ENCODE measurements at regions not wholly inside any gene's neighbourhood (a gene's known extent, or its start where the extent isn't known, plus 50 kb on each side); places are given as distances from the start of the nearest gene placed in this dataset.

DNA sequence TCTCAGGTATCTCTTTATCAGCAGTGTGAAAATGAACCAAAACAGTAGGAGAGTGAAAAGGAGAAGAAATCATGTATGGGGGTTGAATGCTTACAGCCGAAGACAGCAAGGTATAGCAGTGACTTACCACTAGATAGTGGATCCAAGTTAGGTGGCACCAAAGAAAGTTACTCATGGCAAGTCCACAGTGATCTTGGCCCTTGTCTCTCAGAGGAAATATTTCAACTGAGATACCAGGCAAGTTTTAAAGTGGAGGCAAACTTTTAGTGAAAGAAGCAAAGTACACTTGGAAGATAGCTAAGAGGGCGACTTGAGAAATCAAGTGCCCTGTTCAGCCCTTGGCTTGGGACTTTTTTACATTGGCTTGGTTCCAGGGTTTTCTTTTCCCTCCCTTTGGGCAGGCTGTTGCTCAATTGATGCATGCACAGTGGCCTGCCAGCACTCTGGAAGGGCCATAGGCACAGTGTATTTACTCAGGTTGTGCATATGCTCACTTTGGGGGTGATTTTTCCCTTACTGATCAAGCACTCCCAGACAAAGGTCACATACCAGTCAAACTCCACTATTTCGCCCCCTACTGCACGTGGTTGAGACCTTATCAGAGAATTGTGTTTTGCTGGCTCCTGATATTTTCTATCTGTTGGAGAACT is 329.5 kb upstream of the KHDRBS2 start:
- H3K27ac Mint-ChIP-seq = no peak overlapping the region
- H3K9me3 Mint-ChIP-seq = peaks cover 0 to 10% (median 3%) of the 10 kb centered on the region in 3 donors
- no peak overlapping the region for H3K4me3 Mint-ChIP-seq
- peaks cover 3% of the 10 kb centered on the region for H3K36me3 Mint-ChIP-seq
- peaks cover 0 to 6% (median 0%) of the 10 kb centered on the region in 3 donors for H3K4me1 Mint-ChIP-seq
- peaks cover 1% of the 10 kb centered on the region for H3K27me3 Mint-ChIP-seq

DNA sequence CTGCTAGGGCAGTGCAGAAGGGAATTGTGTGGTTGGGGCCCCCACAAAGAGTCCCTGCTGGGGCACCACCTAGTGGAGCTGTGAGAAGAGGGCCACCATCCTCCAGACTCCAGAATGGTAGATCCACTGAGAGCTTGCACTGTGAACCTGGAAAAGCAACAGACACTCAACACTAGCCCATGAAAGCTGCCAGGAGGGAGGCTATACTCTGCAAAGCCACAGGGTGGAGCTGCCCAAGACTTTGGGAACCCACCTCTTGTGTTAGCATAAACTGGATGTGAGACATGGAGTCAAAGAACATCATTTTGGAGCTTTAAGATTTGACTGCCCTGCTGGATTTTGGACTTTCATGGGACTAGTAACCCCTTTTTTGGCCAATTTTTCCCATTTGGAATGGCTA is 328.4 kb upstream of the KHDRBS2 start:
- Mint-ChIP-seq H3K4me1 (peaks cover 0 to 8% (median 0%) of the 10 kb centered on the region in 3 donors), H3K9me3 (peaks cover 0 to 14% (median 3%) of the 10 kb centered on the region in 3 donors), H3K36me3 (peaks cover 3% of the 10 kb centered on the region), H3K27ac (no peak overlapping the region), H3K4me3 (no peak overlapping the region), H3K27me3 (peaks cover 1% of the 10 kb centered on the region)

DNA sequence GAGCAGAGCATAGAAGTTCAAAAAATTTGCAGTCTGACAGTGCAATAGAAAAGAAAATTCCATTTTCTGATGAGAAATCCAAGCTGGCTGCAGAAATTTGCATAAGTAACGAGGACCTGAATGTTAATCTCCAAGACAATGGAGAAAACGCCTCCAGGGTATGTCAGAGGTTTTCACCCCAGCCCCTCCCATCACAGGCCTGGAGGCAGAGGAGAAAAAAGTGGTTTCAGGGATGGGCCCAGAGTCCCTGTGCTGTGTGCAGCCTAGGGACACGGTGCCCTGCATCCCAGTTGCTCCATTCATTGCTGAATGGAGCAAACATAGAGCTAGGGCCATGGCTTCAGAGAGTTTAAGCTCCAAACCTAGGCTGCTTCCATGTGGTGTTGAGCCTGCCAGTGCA is 327.9 kb upstream of the KHDRBS2 start:
- Mint-ChIP-seq H3K9me3 (peaks cover 0 to 14% (median 3%) of the 10 kb centered on the region in 3 donors), H3K36me3 (peaks cover 3% of the 10 kb centered on the region), H3K27me3 (peaks cover 1% of the 10 kb centered on the region), H3K4me1 (peaks cover 0 to 8% (median 0%) of the 10 kb centered on the region in 3 donors), H3K4me3 (no peak overlapping the region), H3K27ac (no peak overlapping the region)

DNA sequence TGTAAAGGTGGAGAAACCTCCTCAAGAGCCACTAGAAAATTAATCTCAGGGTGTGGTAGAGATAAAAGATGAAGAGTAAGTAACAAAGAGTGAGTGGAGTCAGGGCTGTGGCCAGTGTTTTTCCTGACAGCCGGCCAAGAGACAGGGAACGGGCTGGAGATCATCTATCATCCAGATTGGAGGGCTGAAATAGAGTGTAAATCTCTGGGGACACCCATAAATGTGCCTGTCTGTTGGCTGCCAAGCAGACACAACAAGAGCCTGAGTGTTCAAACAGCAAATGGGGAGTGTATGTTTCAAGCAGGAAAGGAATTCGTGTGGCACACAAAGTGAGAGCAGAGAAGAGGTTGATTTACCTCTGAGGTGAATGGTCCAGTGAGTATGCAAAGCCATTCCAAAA is 326.4 kb upstream of the KHDRBS2 start:
- H3K9me3 Mint-ChIP-seq = peaks cover 0 to 14% (median 3%) of the 10 kb centered on the region in 3 donors

DNA sequence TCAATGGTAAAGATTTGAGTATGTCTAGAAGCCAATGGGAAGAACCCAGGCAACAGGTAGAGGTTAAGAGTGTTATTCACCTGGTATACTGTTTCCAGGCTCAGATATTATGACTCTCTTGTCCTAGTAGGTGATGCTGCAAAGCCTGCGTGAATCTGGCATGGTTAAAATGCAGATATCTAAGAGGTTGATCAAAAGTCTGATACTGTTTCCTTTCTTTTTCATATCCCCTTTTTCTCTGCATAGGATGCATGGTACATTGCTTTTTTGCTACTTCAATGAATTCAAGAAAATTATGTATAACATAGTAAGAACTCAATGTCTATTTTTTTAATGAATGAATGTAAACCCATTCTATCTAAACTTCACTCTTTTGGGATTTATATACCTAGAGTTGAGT is 284.3 kb upstream of the KHDRBS2 start:
- Mint-ChIP-seq H3K27me3 (no peaks in the 10 kb centered on the region), H3K4me3 (no peak overlapping the region), H3K9me3 (peaks cover 0 to 1% (median 0%) of the 10 kb centered on the region in 3 donors), H3K36me3 (no peaks in the 10 kb centered on the region), H3K4me1 (peaks cover 7 to 15% (median 10%) of the 10 kb centered on the region in 3 donors), H3K27ac (peak overlapping the region in 1 of 3 donors; percentile 57)

More for the DNA sequence above, 326.4 kb upstream of the KHDRBS2 start:
- no peak overlapping the region for H3K27ac Mint-ChIP-seq
- peaks cover 0 to 8% (median 0%) of the 10 kb centered on the region in 3 donors for H3K4me1 Mint-ChIP-seq
- H3K27me3 Mint-ChIP-seq = no peaks in the 10 kb centered on the region
- no peak overlapping the region for H3K4me3 Mint-ChIP-seq
- H3K36me3 Mint-ChIP-seq = peaks cover 3% of the 10 kb centered on the region

DNA sequence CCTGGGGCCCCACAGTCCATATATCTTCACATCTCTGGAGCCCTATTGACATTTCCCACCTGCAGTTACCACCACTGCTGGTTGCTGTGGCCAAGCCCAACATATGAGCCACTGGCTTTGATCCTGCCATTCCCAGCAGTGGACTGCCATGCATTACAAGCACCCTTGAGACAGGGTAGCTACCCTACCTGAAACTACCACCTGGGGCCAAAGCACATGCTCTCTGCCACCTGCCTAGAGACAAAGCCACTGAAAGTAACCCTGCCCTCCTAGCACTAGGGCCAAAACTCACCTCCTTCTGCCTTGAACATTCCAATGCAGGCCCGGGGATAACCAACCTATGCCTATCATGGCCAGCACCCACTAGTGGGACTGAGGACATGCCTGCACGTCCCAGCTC is 255.5 kb upstream of the KHDRBS2 start:
- Mint-ChIP-seq H3K4me3 (no peak overlapping the region), H3K36me3 (no peaks in the 10 kb centered on the region), H3K27ac (no peak overlapping the region), H3K9me3 (no peaks in the 10 kb centered on the region), H3K27me3 (no peaks in the 10 kb centered on the region), H3K4me1 (no peaks in the 10 kb centered on the region)

DNA sequence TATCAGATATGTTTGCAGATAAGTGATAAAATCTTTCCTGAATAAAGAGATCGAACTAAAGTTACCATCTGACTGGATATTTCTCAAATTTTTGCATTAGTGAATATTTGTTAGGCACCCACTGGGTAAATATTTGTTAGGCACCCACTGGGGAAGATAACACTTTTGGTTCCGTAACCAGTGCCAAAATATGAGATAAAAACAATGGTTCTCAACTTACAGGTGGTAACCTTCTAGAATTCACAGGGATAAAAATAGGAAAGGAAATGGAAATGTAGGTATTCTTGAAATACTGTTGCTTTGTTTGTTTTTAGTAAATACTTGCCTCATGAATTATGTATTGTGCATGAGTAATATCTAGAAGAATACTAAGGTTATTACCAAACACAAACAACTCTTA is 245.0 kb upstream of the KHDRBS2 start:
- Mint-ChIP-seq H3K27ac (no peak overlapping the region), H3K4me1 (peaks cover 0 to 6% (median 0%) of the 10 kb centered on the region in 3 donors), H3K27me3 (no peaks in the 10 kb centered on the region), H3K9me3 (peaks cover 2 to 4% (median 2%) of the 10 kb centered on the region in 3 donors), H3K4me3 (no peak overlapping the region), H3K36me3 (peaks cover 2% of the 10 kb centered on the region)

DNA sequence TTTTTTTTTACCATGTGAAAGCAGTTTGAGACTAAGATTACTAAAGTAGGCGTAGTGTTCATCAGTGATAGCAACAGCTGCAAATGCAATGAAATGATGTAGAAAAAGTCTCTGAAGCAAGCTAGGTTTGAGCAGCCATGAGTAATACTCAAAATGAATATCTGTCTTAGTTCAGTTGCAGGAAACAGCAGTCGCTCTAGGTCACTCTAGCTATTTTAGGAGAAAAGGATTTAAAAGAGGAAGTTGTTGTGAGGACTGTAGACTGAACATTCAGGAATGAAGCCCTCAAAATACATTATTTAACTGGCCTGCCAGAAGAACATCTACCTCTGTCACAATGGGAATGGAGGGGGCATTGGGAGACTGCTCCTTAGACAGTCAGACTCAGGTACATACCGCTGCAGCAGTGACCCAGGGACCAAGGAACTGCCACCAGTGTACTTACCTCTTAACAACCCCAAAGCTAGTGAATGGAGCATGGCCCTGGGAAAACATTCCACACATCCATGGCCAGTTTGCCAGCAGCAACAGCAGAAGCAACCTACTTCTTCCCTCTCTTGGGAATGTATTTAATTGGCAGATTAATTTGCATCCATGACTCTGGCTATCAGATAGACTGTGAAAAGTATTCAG is 243.0 kb upstream of the KHDRBS2 start:
- H3K36me3 Mint-ChIP-seq = peaks cover 2% of the 10 kb centered on the region
- H3K4me1 Mint-ChIP-seq = peaks cover 0 to 5% (median 0%) of the 10 kb centered on the region in 3 donors
- H3K4me3 Mint-ChIP-seq = no peak overlapping the region
- peaks cover 2 to 4% (median 2%) of the 10 kb centered on the region in 3 donors for H3K9me3 Mint-ChIP-seq
- no peak overlapping the region for H3K27ac Mint-ChIP-seq
- H3K27me3 Mint-ChIP-seq = no peaks in the 10 kb centered on the region

DNA sequence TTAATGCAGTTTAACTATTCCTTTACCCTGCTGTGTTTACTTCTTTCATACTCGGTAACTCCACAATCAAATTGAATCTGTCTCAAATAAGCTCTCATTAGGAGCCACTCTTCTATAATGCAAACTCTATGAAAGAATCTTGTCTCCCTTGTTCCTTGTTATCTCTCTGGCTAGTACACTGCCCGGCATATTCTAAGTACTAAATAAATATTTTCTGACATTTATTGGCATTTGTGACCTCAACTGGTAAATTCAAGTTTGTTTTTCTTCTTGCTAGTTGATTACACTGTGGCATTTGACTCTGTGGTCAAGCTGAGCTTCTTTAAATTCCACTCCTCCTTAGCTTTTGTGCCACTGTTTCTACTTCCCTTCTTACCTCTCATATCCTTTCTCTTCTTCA is 237.6 kb upstream of the KHDRBS2 start:
- Mint-ChIP-seq H3K27ac (no peak overlapping the region), H3K4me3 (no peak overlapping the region), H3K27me3 (no peaks in the 10 kb centered on the region), H3K9me3 (peaks cover 2 to 4% (median 2%) of the 10 kb centered on the region in 3 donors), H3K4me1 (no peaks in the 10 kb centered on the region), H3K36me3 (no peaks in the 10 kb centered on the region)

DNA sequence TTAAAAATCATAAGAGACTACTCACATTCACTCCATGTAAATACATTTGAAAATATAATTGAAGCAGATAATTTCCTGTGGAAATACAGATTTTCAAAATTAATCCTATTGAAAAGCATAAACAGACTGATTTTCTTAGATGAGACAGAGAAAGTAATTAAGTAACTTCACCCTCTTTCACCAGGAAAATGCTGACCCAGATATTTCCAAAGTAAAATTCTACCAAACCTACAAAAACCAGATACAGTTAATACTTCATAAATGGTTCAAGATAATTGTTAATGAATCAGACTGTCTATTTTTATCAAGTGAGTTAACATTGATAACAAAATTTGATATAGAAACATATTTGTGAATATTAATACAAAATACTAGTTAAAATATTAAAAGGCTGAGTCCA is 233.5 kb upstream of the KHDRBS2 start:
- H3K4me3 Mint-ChIP-seq = no peak overlapping the region
- H3K27ac Mint-ChIP-seq = no peak overlapping the region
- H3K27me3 Mint-ChIP-seq = no peaks in the 10 kb centered on the region
- no peaks in the 10 kb centered on the region for H3K36me3 Mint-ChIP-seq
- H3K9me3 Mint-ChIP-seq = peaks cover 0 to 2% (median 0%) of the 10 kb centered on the region in 3 donors
- H3K4me1 Mint-ChIP-seq = peaks cover 5 to 15% (median 13%) of the 10 kb centered on the region in 3 donors

DNA sequence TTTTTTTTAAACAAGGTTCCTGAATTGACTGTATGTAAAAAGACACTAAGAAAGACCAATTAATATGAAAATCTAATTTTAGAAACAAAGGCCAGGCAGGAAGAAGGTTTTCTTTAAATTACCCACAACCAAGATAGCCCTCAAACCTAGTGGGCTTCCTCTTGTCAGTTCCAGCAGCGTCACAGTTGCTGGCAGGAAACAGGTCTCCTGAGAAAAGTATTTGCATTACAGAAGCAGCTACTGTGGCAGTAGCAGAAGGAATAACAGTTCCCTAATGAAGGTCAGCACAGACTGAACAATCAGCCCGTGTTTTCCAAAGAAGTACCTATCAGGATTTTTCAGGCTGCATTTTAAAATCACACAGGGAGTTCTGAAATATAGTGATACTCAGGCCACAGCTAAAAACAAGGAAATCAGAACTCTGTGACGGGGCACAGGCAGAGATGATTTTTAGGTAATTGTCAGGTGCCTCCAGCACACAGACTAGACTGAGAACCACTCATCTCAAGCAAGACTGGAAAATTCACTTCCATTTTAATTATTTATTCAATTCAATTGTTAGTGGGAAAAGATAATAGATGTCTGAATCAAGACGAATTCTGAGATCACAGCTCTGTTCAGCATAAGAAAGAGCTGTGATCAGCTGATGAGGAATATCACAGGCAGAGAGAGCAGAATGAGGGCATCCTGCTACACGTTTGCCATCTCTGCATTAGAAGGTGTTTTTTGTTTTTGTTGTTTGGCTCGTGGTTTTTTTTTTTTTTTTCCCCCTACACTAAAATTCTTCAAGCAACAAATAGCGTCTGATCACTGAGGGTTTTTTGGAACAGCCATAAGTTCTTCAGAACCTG is 230.5 kb upstream of the KHDRBS2 start:
- peaks cover 5 to 15% (median 13%) of the 10 kb centered on the region in 3 donors for H3K4me1 Mint-ChIP-seq
- peak overlapping the region in 1 of 4 donors; percentile 1 for H3K4me3 Mint-ChIP-seq
- no peaks in the 10 kb centered on the region for H3K36me3 Mint-ChIP-seq
- no peak overlapping the region for H3K27ac Mint-ChIP-seq
- no peaks in the 10 kb centered on the region for H3K27me3 Mint-ChIP-seq
- peaks cover 0 to 2% (median 0%) of the 10 kb centered on the region in 3 donors for H3K9me3 Mint-ChIP-seq

DNA sequence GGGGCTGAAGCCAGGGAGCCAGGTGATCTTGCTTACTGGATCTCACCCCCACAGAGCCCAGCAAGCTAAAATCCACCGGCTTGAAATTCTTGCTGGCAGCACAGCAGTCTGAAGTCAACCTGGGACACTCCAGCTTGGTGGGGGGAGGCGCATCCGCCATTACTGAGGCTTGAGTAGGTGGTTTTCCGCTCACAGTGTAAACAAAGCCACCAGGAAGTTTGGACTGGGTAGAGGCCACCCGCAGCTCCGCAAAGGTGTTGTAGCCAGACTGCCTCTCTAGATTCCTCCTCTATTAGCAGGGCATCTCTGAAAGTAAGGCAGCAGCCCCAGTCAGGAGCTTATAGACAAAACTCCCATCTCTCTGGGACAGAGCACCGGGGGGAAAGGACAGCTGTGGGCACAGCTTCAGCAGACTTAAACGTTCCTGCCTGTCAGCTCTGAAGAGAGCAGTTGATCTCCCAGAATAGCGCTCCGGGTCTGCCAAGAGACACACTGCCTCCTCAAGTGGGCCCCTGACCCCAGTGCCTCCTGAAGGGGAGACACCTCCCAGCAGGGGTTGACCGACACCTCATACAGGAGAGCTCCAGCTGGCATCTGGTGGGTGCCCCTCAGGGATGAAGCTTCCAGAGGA is 206.3 kb upstream of the KHDRBS2 start:
- H3K4me3 Mint-ChIP-seq = no peak overlapping the region
- H3K27ac Mint-ChIP-seq = no peak overlapping the region
- peaks cover 2 to 8% (median 7%) of the 10 kb centered on the region in 3 donors for H3K9me3 Mint-ChIP-seq
- peaks cover 0 to 1% (median 0%) of the 10 kb centered on the region in 3 donors for H3K4me1 Mint-ChIP-seq
- no peaks in the 10 kb centered on the region for H3K36me3 Mint-ChIP-seq
- H3K27me3 Mint-ChIP-seq = no peaks in the 10 kb centered on the region

DNA sequence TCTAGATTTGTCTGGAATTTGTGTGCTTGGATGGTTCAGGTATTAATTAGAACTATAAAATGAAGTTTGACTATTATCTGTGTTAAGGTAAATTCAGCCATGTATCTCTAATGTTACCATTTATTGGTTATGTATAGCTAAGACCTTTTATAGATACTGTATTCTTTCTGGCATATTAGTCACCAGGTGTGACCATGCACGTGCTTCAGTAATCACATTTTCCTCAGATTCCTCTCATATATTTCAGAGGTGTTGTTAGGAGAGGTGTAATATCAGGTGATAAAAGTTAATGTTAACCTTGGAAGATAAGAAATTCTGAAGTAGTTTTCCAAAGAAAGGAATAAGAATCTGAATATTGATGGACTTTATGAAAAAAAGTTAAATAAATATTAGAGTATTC is 194.5 kb upstream of the KHDRBS2 start:
- H3K27me3 Mint-ChIP-seq = no peaks in the 10 kb centered on the region
- no peaks in the 10 kb centered on the region for H3K36me3 Mint-ChIP-seq
- H3K4me3 Mint-ChIP-seq = no peak overlapping the region
- no peak overlapping the region for H3K27ac Mint-ChIP-seq
- H3K9me3 Mint-ChIP-seq = peaks cover 0 to 1% (median 0%) of the 10 kb centered on the region in 3 donors
- no peaks in the 10 kb centered on the region for H3K4me1 Mint-ChIP-seq

DNA sequence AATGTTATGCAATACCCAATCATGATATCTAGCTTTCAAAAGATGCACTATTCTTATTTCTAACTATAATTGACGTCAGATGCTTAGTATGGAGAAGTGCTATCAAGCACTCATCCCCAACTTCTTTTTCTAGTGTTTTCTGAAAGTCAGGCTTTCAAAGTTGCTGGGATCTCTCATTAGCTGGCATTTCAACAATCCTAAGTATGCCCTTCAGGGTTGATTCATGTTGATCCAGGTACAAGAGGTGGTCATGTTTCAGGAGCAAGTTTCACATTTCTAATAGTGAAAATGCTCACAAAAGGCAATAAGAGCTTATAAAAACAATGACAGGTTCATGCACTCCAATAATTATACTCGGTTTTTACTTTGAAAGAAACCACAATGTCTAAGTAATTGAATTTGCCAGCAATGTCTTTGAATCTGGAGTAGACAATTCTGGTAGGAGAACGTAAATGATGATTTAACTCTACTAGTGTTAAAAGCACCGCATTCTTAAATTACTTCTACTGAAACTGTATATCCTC is 193.7 kb upstream of the KHDRBS2 start:
- no peaks in the 10 kb centered on the region for H3K27me3 Mint-ChIP-seq
- H3K9me3 Mint-ChIP-seq = peaks cover 0 to 1% (median 0%) of the 10 kb centered on the region in 3 donors
- H3K4me3 Mint-ChIP-seq = no peak overlapping the region
- H3K27ac Mint-ChIP-seq = no peak overlapping the region
- H3K36me3 Mint-ChIP-seq = no peaks in the 10 kb centered on the region
- H3K4me1 Mint-ChIP-seq = no peaks in the 10 kb centered on the region

Data from IgD-negative memory B cell (primary cell).